IMR-90 (cell line): ENCODE measurements at regions not wholly inside any gene's neighbourhood (a gene's known extent, or its start where the extent isn't known, plus 50 kb on each side); places are given as distances from the start of the nearest gene placed in this dataset.

Experiments used
- ATAC-seq: fragments of 200-7000 bp; cut with Tn5 transposase; 2 replicates; pipeline ENCODE4 v1.9.1; 2020; ENCODE audit warnings: low read depth, mild to moderate bottlenecking, moderate library complexity
- BruUV-seq: library from RNA; stranded (reverse); fragments of 400-500 nt; replicated peaks from 2 replicates; lab custom pipeline; 2021; lab: Mats Ljungman, UMichigan
- CTCF ChIA-PET: fragments of 300-600 bp; formaldehyde crosslinking; extraction: SDS; loops from one replicate; lab custom pipeline; 2021; ENCODE audit warnings: antibody characterized with exemption; lab: Yijun Ruan, JAX
- POLR2A ChIA-PET: fragments of 300-600 bp; sonication (Branson Sonifier 250); formaldehyde crosslinking; loops from one replicate; lab custom pipeline; 2022; ENCODE audit warnings: antibody characterized with exemption; ENCODE audit not compliant: unreplicated experiment; lab: Charles Lee
- DNase-seq: peaks from one replicate; pipeline ENCODE4 v3.0.0; 2013
- H2AFZ ChIP-seq: replicated peaks from 2 replicates; pipeline ENCODE3; 2013; ENCODE audit warnings: low read length, mild to moderate bottlenecking; ENCODE audit not compliant: poor library complexity
- H2AK5ac ChIP-seq: 2 replicates; pipeline ENCODE4 v1.6.1; 2013; ENCODE audit warnings: low read depth, low read length, inconsistent platforms
- H2AK9ac ChIP-seq: replicated peaks from 2 replicates; pipeline ENCODE3; 2013; ENCODE audit warnings: mild to moderate bottlenecking, low read depth, low read length, moderate library complexity; ENCODE audit not compliant: poor library complexity
- H2BK120ac ChIP-seq: 2 replicates; pipeline ENCODE4 v1.6.1; 2013; ENCODE audit warnings: low read depth, low read length, inconsistent platforms
- H2BK15ac ChIP-seq: 3 replicates; pipeline ENCODE4 v1.6.1; 2013; ENCODE audit warnings: low read depth, low read length, inconsistent platforms
- H2BK20ac ChIP-seq: 2 replicates; pipeline ENCODE4 v1.6.1; 2013; ENCODE audit warnings: low read depth, mild to moderate bottlenecking, inconsistent platforms, low read length, moderate library complexity
- H2BK5ac ChIP-seq: 2 replicates; pipeline ENCODE4 v1.6.1; 2013; ENCODE audit warnings: mild to moderate bottlenecking, low read depth, low read length, inconsistent platforms; ENCODE audit not compliant: poor library complexity, severe bottlenecking
- H3K14ac ChIP-seq: replicated peaks from 2 replicates; pipeline ENCODE4 v1.6.1; 2013; ENCODE audit warnings: low read depth, low read length, inconsistent platforms
- H3K18ac ChIP-seq: 2 replicates; pipeline ENCODE4 v1.6.1; 2013; ENCODE audit warnings: low read depth, low read length, control low read depth
- H3K23ac ChIP-seq: 2 replicates; pipeline ENCODE4 v1.6.1; 2013; ENCODE audit warnings: low read depth, low read length, inconsistent platforms
- H3K27ac ChIP-seq: 2 replicates; pipeline ENCODE4 v1.5.1; 2013; ENCODE audit warnings: mild to moderate bottlenecking, control low read depth, low read length; ENCODE audit not compliant: insufficient read depth
- H3K27me3 ChIP-seq: 2 replicates; pipeline ENCODE4 v1.6.1; 2013; ENCODE audit warnings: low read length; ENCODE audit not compliant: control insufficient read depth, insufficient read depth
- H3K36me3 ChIP-seq: 2 replicates; pipeline ENCODE4 v1.6.1; 2013; ENCODE audit warnings: low read length, mixed read lengths; ENCODE audit not compliant: control insufficient read depth, insufficient read depth
- H3K4ac ChIP-seq: 2 replicates; pipeline ENCODE4 v1.6.1; 2013; ENCODE audit warnings: low read depth, low read length, inconsistent platforms
- H3K4me1 ChIP-seq: 2 replicates; pipeline ENCODE4 v1.6.1; 2013; ENCODE audit warnings: low read length, mixed read lengths; ENCODE audit not compliant: control insufficient read depth, insufficient read depth
- H3K4me2 ChIP-seq: 2 replicates; pipeline ENCODE4 v1.6.1; 2013; ENCODE audit warnings: low read depth, mild to moderate bottlenecking, control low read depth, low read length, moderate library complexity
- H3K4me3 ChIP-seq: 2 replicates; pipeline ENCODE4 v1.5.1; 2013; ENCODE audit warnings: low read depth, mild to moderate bottlenecking, control low read depth, low read length, moderate library complexity; ENCODE audit not compliant: insufficient read depth
- H3K56ac ChIP-seq: 2 replicates; pipeline ENCODE4 v1.6.1; 2013; ENCODE audit warnings: low read length, inconsistent platforms; ENCODE audit not compliant: insufficient read depth; ENCODE audit errors: extremely low read depth
- H3K79me1 ChIP-seq, 2 experiments: 2 replicates each; pipeline ENCODE4 v1.6.1; 2013; ENCODE audit warnings: low read length in 2 of 2, inconsistent platforms in 1 of 2, low read depth in 1 of 2
- H3K9ac ChIP-seq: 2 replicates; pipeline ENCODE4 v1.6.1; 2013; ENCODE audit warnings: low read depth, low read length, control low read depth
- H3K9me1 ChIP-seq: 2 replicates; pipeline ENCODE4 v1.6.1; 2013; ENCODE audit warnings: low read length, inconsistent platforms; ENCODE audit not compliant: insufficient read depth
- H3K9me3 ChIP-seq: 2 replicates; pipeline ENCODE4 v1.6.1; 2013; ENCODE audit warnings: low read length; ENCODE audit not compliant: control insufficient read depth, insufficient read depth
- H4K20me1 ChIP-seq: 2 replicates; pipeline ENCODE4 v1.6.1; 2013; ENCODE audit warnings: low read length, inconsistent platforms; ENCODE audit not compliant: insufficient read depth
- H4K5ac ChIP-seq: 2 replicates; pipeline ENCODE4 v1.6.1; 2013; ENCODE audit warnings: mild to moderate bottlenecking, low read depth, low read length, control low read depth
- H4K8ac ChIP-seq, 2 experiments: 2 replicates each; pipeline ENCODE4 v1.6.1; 2013; ENCODE audit warnings: low read depth in 2 of 2, low read length in 2 of 2, control low read depth in 1 of 2, inconsistent platforms in 1 of 2
- H4K91ac ChIP-seq: 2 replicates; pipeline ENCODE4 v1.6.1; 2013; ENCODE audit warnings: low read depth, low read length, inconsistent platforms; ENCODE audit not compliant: insufficient read depth
- BHLHE40 ChIP-seq: fragments of 150-350 bp; IDR thresholded peaks from 2 replicates; pipeline ENCODE4 v1.6.1; 2016; ENCODE audit warnings: mild to moderate bottlenecking, low read depth, low read length
- CEBPB ChIP-seq: IDR thresholded peaks from 2 replicates; pipeline ENCODE4 v1.6.1; 2012; ENCODE audit warnings: low read depth, low read length, improper control_type of control experiment
- CHD1 ChIP-seq: IDR thresholded peaks from 2 replicates; pipeline ENCODE4 v1.6.1; 2012; ENCODE audit warnings: low read depth, low read length, improper control_type of control experiment
- FOS ChIP-seq: fragments of 150-350 bp; IDR thresholded peaks from 2 replicates; pipeline ENCODE4 v1.6.1; 2016; ENCODE audit warnings: low read depth, low read length
- MAFK ChIP-seq: IDR thresholded peaks from 2 replicates; pipeline ENCODE4 v1.6.1; 2012; ENCODE audit warnings: low read depth, low read length, improper control_type of control experiment
- MXI1 ChIP-seq: IDR thresholded peaks from 2 replicates; pipeline ENCODE4 v1.6.1; 2012; ENCODE audit warnings: low read depth, mild to moderate bottlenecking, low read length, moderate library complexity, borderline replicate concordance
- POLR2A ChIP-seq: IDR thresholded peaks from 2 replicates; pipeline ENCODE4 v1.6.1; 2012; ENCODE audit warnings: mild to moderate bottlenecking, low read depth, low read length
- RAD21 ChIP-seq: IDR thresholded peaks from 2 replicates; pipeline ENCODE4 v1.6.1; 2012; ENCODE audit warnings: low read length, improper control_type of control experiment
- RFX5 ChIP-seq: IDR thresholded peaks from 2 replicates; pipeline ENCODE4 v1.8.0; 2012; ENCODE audit warnings: low read depth, mild to moderate bottlenecking, low read length, moderate library complexity
- SMC3 ChIP-seq: fragments of 150-350 bp; IDR thresholded peaks from 2 replicates; pipeline ENCODE4 v1.6.1; 2016; ENCODE audit warnings: low read depth, mild to moderate bottlenecking, antibody characterized with exemption, low read length, moderate library complexity
- WGBS, 2 experiments: methylation state at CpG; one replicate each; pipeline versions ENCODE4 v1.1.5 to v1.1.7; 2013; ENCODE audit warnings: missing lambda C conversion rate in 2 of 2; ENCODE audit not compliant: insufficient read length in 1 of 2; ENCODE audit errors: extremely low coverage in 2 of 2; 5-methylcytosine and 5-hydroxymethylcytosine counted together
- dilution Hi-C: fragments of 300-500 bp; cut with HindIII; formaldehyde crosslinking; loops from one replicate; pipeline ENCODE4 v1.14.3; 2018; ENCODE audit warnings: low sequenced_read_pairs; ENCODE audit not compliant: unreplicated experiment
- in situ Hi-C: fragments of 300-500 bp; cut with MboI; formaldehyde crosslinking; loops from 3 replicates; pipeline ENCODE4 v1.14.3; 2019; ENCODE audit warnings: low sequenced_read_pairs, inconsistent platforms, mixed read lengths
- intact Hi-C: fragments of 100-400 bp; cut with micrococcal nuclease; formaldehyde crosslinking; loops from 2 replicates; pipeline ENCODE4 v1.10.0; 2022

DNA sequence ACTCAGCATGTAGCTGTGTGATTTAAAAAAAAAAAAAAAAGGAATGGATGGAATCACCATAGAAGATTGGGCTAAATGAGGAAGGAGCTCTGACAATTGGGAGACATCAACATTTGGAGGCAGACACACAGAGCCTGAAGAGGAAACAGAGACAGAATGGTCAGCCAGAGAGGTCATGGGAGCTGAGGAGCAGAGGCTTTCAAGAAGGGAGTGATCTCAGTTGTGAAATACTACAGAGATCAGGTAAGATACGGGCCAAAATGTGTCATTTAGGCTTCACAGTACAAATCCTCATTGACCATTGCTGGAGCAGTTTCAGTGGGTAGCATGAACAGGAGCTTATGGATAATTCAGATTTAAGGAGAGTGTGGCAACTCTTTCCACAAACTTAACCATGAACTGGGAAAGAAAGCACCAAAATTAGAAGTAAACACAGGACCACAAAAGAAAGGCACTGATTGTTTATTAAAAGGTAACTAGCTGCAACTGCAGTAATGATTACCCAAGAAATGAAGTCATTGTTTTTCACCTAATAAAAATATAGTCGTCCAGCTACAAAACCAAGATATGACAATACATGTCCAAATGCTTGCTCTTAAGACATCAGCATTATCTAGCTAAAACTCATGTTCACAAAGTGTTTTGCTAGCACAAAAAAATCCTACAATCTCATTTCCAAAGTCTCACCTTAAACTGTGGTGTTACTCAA is 203.2 kb downstream of the DHX15 start:
- Histone ChIP-seq H2AK9ac (no peak overlapping the region), H3K4me1 (no peaks in the 10 kb centered on the region), H3K23ac (no peak overlapping the region), H2BK20ac (peak overlapping the region; percentile 24; the same call in 1 of the 2 replicates), H2AFZ (no peak overlapping the region), H3K18ac (no peak overlapping the region), H4K5ac (no peak overlapping the region), H3K79me1 (no peaks in the 10 kb centered on the region), H3K4ac (no peak overlapping the region), H3K4me2 (no peak overlapping the region), H3K9me3 (no peaks in the 10 kb centered on the region), H3K36me3 (no peaks in the 10 kb centered on the region), H2BK15ac (no peak overlapping the region), H3K14ac (no peak overlapping the region), H2AK5ac (no peak overlapping the region), H4K91ac (no peak overlapping the region), H3K9ac (no peak overlapping the region), H3K27me3 (no peaks in the 10 kb centered on the region), H2BK5ac (no peak overlapping the region), H2BK120ac (no peak overlapping the region), H3K56ac (no peak overlapping the region), H3K9me1 (no peaks in the 10 kb centered on the region), H4K8ac (no peak overlapping the region), H3K27ac (no peak overlapping the region), H3K4me3 (no peak overlapping the region), H4K20me1 (no peaks in the 10 kb centered on the region)
- WGBS, 2 experiments = 67% methylated on average over 1 of the region's 2 CpGs; no CpG with 5 or more reads in 1 of the 2 experiments
- ChIA-PET POLR2A (interaction anchor here (0.6 kb wide), 1 partner anchor 170 kb away, joined by 3 read pairs; no protein-coding TSS in a partner anchor), CTCF (no interaction called here)
- no peak for ATAC-seq
- in situ Hi-C loops (no loop called here), dilution Hi-C loops (no loop called here), intact Hi-C loops (no loop called here)
- BruUV-seq = no TSS peak
- TF ChIP-seq CHD1 (no peak), FOS (no peak), MAFK (no peak), RFX5 (no peak), RAD21 (no peak), SMC3 (no peak), BHLHE40 (no peak), MXI1 (no peak), CEBPB (no peak), POLR2A (no peak)
- DNase-seq = no peak
